SJSA1 (cell line): ENCODE measurements at regions not wholly inside any gene's neighbourhood (a gene's known extent, or its start where the extent isn't known, plus 50 kb on each side); places are given as distances from the start of the nearest gene placed in this dataset.

Experiments
- DNase-seq, 2 experiments: peaks; one replicate each; pipeline ENCODE4 v3.0.0-alpha.2; 2015 to 2020; ENCODE audit warnings: low spot score in 2 of 2, low read depth in 1 of 2
- H3K27ac ChIP-seq: fragments of 250-450 bp; sonication (Bioruptor Pico); 2 replicates; pipeline ENCODE4 v1.5.1; 2020; ENCODE audit warnings: mild to moderate bottlenecking, moderate library complexity
- H3K27me3 ChIP-seq: fragments of 250-450 bp; sonication (Bioruptor Pico); replicated peaks from 2 replicates; pipeline ENCODE4 v1.5.1; 2020; ENCODE audit warnings: mild to moderate bottlenecking, moderate library complexity
- H3K36me3 ChIP-seq: fragments of 250-450 bp; sonication (Bioruptor Pico); 2 replicates; pipeline ENCODE4 v1.5.1; 2020; ENCODE audit warnings: mild to moderate bottlenecking
- H3K4me1 ChIP-seq: fragments of 250-450 bp; sonication (Bioruptor Pico); replicated peaks from 2 replicates; pipeline ENCODE4 v1.6.1; 2021; ENCODE audit warnings: mild to moderate bottlenecking
- H3K4me3 ChIP-seq: fragments of 250-450 bp; sonication (Bioruptor Pico); 2 replicates; pipeline ENCODE4 v1.5.1; 2020; ENCODE audit warnings: mild to moderate bottlenecking
- H3K9me3 ChIP-seq: fragments of 250-450 bp; sonication (Bioruptor Pico); replicated peaks from 2 replicates; pipeline ENCODE4 v1.5.1; 2020; ENCODE audit warnings: mild to moderate bottlenecking

DNA sequence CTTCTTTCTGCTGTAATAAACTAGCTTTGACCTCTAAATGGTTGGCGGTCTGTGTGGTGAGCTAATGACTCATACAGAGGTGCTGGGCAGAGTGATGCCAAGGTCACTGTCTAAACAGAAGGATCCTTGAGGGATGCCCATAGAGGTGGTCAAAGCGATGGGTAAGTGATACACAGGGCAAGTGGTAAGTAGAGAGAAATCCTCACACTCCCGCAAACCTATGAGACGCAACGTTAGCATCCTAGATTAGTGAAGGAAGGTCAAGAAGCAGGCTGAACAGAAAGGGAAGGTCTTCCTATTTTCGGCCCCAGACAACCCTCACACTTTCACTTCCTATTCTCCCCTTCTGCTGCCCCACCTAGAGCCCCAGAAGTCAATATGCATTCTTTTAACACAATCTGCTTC is 65.6 kb upstream of the SESN3 start:
- Histone ChIP-seq H3K27me3 (no peaks in the 10 kb centered on the region), H3K27ac (no peak overlapping the region), H3K9me3 (no peaks in the 10 kb centered on the region), H3K4me3 (no peak overlapping the region), H3K36me3 (no peaks in the 10 kb centered on the region), H3K4me1 (no peaks in the 10 kb centered on the region)
- DNase-seq, result no peak

DNA sequence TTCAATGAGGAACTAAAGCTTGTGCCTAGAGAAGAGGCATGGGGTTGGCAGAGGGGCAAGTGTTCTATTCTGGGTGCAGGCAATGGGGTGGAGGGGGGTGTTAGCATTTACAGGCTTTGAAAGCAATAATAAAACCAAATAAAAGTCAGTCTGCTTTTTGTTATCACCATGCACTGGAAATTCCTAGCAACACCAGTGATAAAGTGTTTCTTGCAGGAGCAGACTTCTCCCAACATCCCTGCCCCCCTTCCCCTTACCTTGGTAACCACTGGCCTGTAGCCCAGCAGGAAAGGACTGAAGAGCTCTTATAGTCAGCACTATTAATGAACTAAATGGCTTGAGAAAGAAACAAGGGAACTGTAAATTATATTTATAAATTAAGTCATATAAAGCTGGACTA is 65.2 kb upstream of the SESN3 start:
- Histone ChIP-seq H3K9me3 (no peaks in the 10 kb centered on the region), H3K36me3 (no peaks in the 10 kb centered on the region), H3K27ac (no peak overlapping the region), H3K4me3 (no peak overlapping the region), H3K27me3 (no peaks in the 10 kb centered on the region), H3K4me1 (no peaks in the 10 kb centered on the region)
- no peak for DNase-seq

DNA sequence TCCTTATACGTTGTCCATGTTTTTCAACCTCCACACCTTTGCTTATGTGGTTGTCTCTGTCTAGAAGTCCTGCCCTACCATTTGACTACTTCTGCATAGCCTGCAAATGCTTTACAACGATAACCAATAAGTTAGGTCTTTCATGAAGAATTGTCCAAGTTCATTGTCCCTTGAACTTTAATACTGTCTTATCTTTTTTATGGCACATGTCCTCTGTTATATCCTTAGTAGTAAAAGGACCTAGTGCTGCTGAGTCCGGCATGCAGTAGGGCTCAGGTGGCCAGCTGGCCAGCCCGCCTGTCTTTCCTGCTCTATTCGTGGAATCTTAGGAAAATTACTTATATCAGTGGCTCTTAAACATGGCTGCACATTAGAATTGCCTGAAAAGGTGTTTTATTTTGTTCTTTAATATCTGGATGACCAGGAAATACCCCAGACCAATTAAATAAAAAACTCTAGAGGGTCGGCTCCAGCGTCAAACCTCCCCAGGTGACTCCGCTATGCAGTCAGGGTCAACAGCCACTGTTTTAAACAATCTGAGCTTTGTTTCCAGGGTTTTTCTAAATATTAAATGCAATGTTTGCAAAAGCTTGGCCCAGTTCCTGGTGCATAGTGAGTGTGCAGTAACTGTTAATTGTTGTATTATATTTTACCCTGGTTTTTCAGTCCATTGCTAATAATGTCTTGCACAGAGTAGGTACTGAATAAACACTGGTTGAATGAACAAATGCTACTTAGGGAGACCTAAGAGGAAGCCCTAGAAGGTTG is 64.6 kb upstream of the SESN3 start:
- H3K27ac ChIP-seq, result no peak overlapping the region
- no peak overlapping the region for H3K4me3 ChIP-seq
- H3K4me1 ChIP-seq, result no peaks in the 10 kb centered on the region
- no peak for DNase-seq
- no peaks in the 10 kb centered on the region for H3K27me3 ChIP-seq
- no peaks in the 10 kb centered on the region for H3K9me3 ChIP-seq
- no peaks in the 10 kb centered on the region for H3K36me3 ChIP-seq

DNA sequence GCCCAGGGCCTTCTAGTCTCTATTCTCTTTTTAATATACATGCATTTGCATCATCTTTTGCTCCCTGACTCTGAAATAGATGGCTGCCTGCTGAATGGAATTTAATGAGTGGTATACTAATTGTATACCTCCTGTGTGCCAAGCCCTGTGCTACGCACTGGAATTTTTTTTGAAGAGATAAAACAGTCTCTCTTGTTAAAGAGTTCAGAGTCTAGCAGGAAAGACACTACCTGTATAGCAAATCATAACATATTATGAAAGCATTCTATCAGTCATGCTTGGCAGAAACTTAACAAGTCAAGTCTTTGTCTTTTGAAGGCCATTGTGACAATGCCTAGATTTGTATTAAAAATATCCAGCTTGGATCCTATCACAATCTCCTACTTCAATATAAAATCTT is 63.7 kb upstream of the SESN3 start:
- Histone ChIP-seq H3K27me3 (no peaks in the 10 kb centered on the region), H3K27ac (no peak overlapping the region), H3K4me1 (no peaks in the 10 kb centered on the region), H3K9me3 (no peaks in the 10 kb centered on the region), H3K36me3 (no peaks in the 10 kb centered on the region), H3K4me3 (no peak overlapping the region)
- no peak for DNase-seq

DNA sequence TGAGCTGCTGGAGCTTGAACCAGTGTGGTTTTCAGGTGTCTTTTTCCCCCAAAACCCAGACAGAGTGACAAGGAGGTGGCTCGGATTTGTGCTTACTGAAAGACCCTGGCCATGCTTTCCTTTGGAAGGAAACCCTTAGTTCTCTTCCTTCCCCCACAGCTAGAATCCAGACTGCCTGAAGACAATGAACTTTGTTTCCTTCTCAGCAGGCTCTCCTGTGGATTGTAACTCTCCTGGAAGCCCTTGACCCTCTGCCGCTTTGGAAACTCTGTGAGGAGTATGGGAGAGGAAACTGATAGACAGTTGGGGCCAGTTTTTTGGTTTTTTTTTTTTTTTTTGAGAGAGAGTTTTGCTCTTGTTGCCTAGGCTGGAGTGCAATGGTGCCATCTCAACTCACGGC is 62.1 kb upstream of the SESN3 start:
- Histone ChIP-seq H3K4me1 (no peaks in the 10 kb centered on the region), H3K9me3 (no peaks in the 10 kb centered on the region), H3K36me3 (no peaks in the 10 kb centered on the region), H3K27ac (no peak overlapping the region), H3K27me3 (no peaks in the 10 kb centered on the region), H3K4me3 (no peak overlapping the region)
- no peak for DNase-seq

DNA sequence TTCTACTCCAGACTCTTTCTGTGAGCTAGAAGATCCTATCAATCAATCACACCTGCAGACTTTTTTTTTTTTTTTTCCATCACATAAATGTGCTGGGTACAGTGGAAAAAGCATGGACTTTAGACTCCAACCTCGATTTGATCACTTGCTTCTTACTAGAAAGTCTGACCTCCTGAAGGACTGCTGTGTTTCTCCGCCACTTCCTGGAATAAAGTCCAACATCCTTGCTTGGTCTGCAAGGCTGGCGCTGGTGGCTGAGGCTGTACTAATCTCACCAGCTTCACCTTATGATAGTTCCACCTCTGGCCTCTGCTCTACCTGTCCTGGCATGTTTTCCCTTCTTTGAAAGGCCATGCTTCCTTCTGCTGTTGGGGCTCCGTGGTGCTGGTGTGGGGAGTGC is 60.9 kb upstream of the SESN3 start:
- DNase-seq, result no peak

DNA sequence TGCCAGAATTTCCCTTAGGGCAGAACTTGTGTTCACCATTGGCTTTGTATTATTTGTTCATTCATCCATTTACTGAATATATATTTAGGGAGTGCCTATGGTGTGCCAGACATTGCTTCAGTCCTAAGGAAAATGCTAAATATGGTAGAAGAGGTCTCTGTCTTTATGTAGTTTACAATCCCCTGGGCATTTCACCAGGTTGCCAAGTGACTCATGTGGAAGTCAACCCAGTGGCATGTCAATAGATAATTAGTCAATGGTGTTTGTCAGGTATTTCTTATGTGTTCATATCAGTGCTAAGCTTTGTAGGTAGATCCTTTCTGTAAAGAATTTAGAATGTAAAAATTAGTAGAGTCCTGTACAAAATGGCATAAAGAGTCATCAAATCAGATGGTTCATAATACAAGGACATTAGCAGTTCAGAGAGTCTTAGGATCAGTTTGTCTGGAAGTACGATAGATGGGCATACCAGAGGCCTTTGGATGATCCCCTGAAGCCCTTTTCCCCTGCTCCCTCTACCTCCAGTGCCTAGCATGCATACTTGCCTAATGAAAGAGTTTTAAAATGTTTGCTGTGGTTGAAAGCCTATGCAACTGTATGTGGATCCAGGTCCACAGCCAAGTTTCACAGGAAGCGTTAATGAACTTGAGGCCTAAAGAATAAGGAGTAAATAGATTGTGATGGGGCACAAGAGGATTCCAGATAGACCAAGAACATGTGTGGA is 58.5 kb upstream of the SESN3 start:
- Histone ChIP-seq H3K4me1 (no peaks in the 10 kb centered on the region), H3K27ac (no peak overlapping the region)
- no peak for DNase-seq

More for the DNA sequence above, 60.9 kb upstream of the SESN3 start:
- Histone ChIP-seq H3K27me3 (no peaks in the 10 kb centered on the region), H3K36me3 (no peaks in the 10 kb centered on the region), H3K27ac (no peak overlapping the region), H3K4me1 (no peaks in the 10 kb centered on the region), H3K4me3 (no peak overlapping the region), H3K9me3 (no peaks in the 10 kb centered on the region)

DNA sequence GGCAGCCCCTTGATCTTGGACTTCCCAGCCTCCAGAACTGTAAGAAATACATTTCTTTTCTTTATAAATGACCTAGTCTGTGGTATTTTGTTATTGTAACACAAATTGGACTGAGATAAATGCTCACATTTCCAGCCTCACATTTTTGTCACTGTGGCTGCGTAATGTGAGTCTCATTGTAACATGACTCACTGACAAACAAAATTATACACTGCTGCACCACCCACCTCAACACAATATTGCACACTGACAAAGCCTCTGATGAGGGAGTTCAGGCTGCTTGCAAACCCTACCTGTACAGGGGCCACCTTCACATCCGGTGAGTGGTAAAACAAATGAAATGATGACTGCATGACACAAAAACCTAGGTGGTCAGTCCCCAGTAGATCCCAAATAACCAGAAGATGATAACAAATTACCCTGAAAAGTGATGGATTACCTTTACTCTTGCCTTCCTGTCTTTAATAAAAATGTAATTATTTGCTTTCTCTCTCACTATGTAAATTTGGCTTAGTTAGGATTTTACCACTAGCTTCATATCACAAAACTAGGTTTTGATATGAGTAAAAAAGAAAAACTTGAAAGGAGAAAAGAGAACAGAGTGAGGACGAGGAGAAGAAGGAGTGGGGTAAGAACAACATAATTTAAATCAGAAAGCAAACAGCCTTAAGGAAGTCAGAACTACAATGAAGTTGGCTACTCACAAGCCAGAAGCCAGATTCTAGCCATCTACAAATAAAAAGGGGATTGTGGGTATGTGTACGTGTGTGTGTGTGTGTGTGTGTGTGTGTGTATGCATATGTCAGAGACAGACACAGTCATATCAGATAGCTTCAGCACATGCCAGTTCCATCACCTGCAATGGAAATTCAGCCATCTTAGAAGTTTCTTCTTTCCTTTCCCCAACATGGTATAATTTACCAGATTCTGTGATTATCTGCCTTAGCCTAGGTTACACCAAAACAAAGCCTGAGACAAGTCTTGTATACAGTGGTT is 53.4 kb upstream of the SESN3 start:
- H3K27me3 ChIP-seq, result no peaks in the 10 kb centered on the region
- H3K36me3 ChIP-seq, result no peaks in the 10 kb centered on the region
- no peak overlapping the region for H3K4me3 ChIP-seq
- no peaks in the 10 kb centered on the region for H3K4me1 ChIP-seq
- H3K27ac ChIP-seq, result no peak overlapping the region
- H3K9me3 ChIP-seq, result no peaks in the 10 kb centered on the region
- DNase-seq, result no peak

More for the DNA sequence above, 58.5 kb upstream of the SESN3 start:
- H3K36me3 ChIP-seq, result no peaks in the 10 kb centered on the region
- H3K9me3 ChIP-seq, result no peaks in the 10 kb centered on the region
- no peak overlapping the region for H3K4me3 ChIP-seq
- no peaks in the 10 kb centered on the region for H3K27me3 ChIP-seq

DNA sequence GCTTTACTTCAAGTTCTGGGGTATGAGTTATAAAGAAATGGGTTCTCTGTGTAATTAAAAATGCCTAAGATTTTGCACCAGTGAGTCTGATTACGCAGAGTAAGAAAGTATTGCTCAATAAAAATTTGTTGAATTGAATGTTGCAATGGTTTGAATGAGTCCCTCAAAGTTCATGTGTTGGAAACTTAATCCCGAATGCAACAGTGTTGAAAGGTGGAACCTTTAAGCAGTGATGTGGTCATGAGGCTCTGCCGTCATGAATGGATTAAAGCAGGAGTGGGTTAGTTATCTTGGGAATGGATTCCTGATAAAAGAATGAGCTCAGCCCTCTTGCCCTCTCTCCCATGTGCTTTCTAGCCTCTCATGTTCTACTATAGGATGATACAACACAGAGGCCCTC is 52.6 kb upstream of the SESN3 start:
- Histone ChIP-seq H3K4me1 (no peaks in the 10 kb centered on the region), H3K27me3 (no peaks in the 10 kb centered on the region), H3K36me3 (no peaks in the 10 kb centered on the region), H3K9me3 (no peaks in the 10 kb centered on the region), H3K27ac (no peak overlapping the region), H3K4me3 (no peak overlapping the region)
- DNase-seq, result no peak

DNA sequence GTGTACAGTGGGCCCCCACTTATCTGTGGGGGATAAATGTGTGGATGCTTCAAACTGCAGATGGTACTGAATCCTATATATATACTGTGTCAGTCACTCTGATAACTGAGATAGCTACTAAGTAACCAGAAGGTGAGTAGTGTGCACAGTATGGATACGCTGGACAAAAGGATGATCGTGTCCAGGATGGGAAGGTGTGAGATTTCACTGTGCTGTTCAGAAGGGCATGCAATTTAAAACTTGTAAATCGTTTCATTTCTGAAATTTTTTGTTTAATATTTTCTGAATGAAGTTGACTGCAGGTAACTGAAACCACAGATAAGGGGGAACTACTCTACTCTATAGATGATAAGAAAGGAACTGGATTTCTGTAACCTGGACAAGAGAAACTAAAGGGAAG is 52.1 kb upstream of the SESN3 start:
- no peaks in the 10 kb centered on the region for H3K9me3 ChIP-seq
- H3K27ac ChIP-seq, result no peak overlapping the region
- no peak for DNase-seq
- no peaks in the 10 kb centered on the region for H3K36me3 ChIP-seq
- no peaks in the 10 kb centered on the region for H3K27me3 ChIP-seq
- no peak overlapping the region for H3K4me3 ChIP-seq
- H3K4me1 ChIP-seq, result no peaks in the 10 kb centered on the region

DNA sequence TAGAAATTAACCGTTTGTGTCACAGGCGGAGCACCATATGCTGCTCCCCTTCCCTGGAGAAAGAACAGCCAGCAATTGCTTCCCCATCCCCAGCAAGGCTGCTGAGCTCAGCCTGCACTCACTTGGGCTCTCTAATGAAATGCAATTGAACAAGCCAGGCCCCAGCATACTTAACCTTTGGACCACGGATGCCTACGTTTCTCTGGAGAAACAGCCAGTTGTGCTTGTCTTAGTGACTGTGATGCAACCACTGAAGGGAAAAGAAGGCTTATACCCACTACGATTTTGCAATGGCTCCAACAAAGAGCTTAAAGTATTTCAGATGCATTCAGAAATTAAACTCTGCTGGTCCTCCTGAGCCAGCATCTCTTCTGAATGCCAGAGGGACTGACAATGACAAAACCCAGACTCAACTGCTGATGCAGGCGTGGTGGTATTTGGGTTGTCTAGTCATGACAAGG is 51.3 kb upstream of the SESN3 start:
- H3K4me1 ChIP-seq, result no peaks in the 10 kb centered on the region
- H3K27ac ChIP-seq, result no peak overlapping the region
- H3K27me3 ChIP-seq, result no peaks in the 10 kb centered on the region
- no peaks in the 10 kb centered on the region for H3K36me3 ChIP-seq
- H3K4me3 ChIP-seq, result no peak overlapping the region
- no peaks in the 10 kb centered on the region for H3K9me3 ChIP-seq
- no peak for DNase-seq
